ENCODE measurements at regions not wholly inside any gene's neighbourhood (a gene's known extent, or its start where the extent isn't known, plus 50 kb on each side); places are given as distances from the start of the nearest gene placed in this dataset.

DNA sequence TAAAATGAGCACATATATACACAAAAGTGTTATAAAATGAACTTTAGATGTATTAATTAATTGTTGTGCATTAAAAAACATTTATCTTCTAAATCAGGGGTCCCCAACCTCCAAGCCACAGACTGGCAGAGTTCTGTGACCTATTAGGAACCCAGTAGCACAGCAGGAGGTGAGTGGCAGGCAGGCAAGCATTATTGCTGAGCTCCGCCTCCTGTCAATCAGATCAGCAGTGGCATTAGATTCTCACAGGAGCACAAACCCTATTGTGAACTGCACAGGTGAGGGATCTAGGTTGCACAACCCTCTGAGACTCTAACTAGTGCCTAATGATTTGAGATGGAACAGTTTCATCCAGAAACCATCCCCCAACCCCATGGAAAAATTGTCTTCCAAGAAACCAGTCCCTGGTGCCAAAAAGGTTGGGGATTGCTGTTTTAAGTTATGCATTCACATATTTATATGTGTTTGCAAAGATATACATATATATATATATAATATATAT lies 583.7 kb downstream of the KCNJ2 start:
- Histone ChIP-seq H3K27me3 (ENCODE audit: control insufficient read depth in 4 of 4, insufficient read depth in 4 of 4, low read length in 3 of 4) (no peaks in the 10 kb centered on the region), H3K27ac (ENCODE audit: low read depth in 1 of 2, low read length in 2 of 2) (no peak overlapping the region), H3K36me3 (ENCODE audit: control insufficient read depth in 4 of 4, insufficient read depth in 3 of 4, low read depth in 1 of 4, low read length in 3 of 4) (no peaks in the 10 kb centered on the region), H3K9ac (ENCODE audit: low read depth in 1 of 2, low read length in 2 of 2) (no peak overlapping the region), H3K4me3 (ENCODE audit: low read depth in 1 of 3, low read length in 3 of 3) (no peak overlapping the region), H3K4me1 (ENCODE audit: control insufficient read depth in 4 of 4, insufficient read depth in 4 of 4, low read length in 3 of 4) (no peaks in the 10 kb centered on the region), H3K9me3 (ENCODE audit: control insufficient read depth in 4 of 4, low read length in 3 of 4) (peaks cover 0 to 5% (median 0%) of the 10 kb centered on the region in 4 donors)
- DNase-seq (ENCODE audit: low spot score) = no peak
- 92% methylated on average over 1 of the region's 1 CpG for WGBS
- no peak for TF ChIP-seq EGR1 (IDR thresholded peaks at IDR 0.05; ENCODE audit: low read depth in 2 of 2)
- TF ChIP-seq GABPA (IDR thresholded peaks at IDR 0.05 in 1 of 2, conservative IDR thresholded peaks at IDR 0.05 in 1 of 2) = no peak
- TF ChIP-seq HNF4A (conservative IDR thresholded peaks at IDR 0.05) = no peak
- TF ChIP-seq SP1 (IDR thresholded peaks at IDR 0.05) = no peak
- TF ChIP-seq TAF1 (conservative IDR thresholded peaks at IDR 0.05) = no peak
- TF ChIP-seq YY1 (IDR thresholded peaks at IDR 0.05) = no peak
- no peak for TF ChIP-seq JUND (IDR thresholded peaks at IDR 0.05)
- TF ChIP-seq NR2F2 (IDR thresholded peaks at IDR 0.05) = no peak
- TF ChIP-seq, protein P1, sequence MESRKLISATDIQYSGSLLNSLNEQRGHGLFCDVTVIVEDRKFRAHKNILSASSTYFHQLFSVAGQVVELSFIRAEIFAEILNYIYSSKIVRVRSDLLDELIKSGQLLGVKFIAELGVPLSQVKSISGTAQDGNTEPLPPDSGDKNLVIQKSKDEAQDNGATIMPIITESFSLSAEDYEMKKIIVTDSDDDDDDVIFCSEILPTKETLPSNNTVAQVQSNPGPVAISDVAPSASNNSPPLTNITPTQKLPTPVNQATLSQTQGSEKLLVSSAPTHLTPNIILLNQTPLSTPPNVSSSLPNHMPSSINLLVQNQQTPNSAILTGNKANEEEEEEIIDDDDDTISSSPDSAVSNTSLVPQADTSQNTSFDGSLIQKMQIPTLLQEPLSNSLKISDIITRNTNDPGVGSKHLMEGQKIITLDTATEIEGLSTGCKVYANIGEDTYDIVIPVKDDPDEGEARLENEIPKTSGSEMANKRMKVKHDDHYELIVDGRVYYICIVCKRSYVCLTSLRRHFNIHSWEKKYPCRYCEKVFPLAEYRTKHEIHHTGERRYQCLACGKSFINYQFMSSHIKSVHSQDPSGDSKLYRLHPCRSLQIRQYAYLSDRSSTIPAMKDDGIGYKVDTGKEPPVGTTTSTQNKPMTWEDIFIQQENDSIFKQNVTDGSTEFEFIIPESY (IDR thresholded peaks at IDR 0.05) = no peak
- TF ChIP-seq RXRA (IDR thresholded peaks at IDR 0.05) = no peak
- TF ChIP-seq, protein P2, sequence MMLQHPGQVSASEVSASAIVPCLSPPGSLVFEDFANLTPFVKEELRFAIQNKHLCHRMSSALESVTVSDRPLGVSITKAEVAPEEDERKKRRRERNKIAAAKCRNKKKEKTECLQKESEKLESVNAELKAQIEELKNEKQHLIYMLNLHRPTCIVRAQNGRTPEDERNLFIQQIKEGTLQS (IDR thresholded peaks at IDR 0.05) = no peak
- TF ChIP-seq RAD21 (IDR thresholded peaks at IDR 0.05) = no peak
- TF ChIP-seq, protein P3, sequence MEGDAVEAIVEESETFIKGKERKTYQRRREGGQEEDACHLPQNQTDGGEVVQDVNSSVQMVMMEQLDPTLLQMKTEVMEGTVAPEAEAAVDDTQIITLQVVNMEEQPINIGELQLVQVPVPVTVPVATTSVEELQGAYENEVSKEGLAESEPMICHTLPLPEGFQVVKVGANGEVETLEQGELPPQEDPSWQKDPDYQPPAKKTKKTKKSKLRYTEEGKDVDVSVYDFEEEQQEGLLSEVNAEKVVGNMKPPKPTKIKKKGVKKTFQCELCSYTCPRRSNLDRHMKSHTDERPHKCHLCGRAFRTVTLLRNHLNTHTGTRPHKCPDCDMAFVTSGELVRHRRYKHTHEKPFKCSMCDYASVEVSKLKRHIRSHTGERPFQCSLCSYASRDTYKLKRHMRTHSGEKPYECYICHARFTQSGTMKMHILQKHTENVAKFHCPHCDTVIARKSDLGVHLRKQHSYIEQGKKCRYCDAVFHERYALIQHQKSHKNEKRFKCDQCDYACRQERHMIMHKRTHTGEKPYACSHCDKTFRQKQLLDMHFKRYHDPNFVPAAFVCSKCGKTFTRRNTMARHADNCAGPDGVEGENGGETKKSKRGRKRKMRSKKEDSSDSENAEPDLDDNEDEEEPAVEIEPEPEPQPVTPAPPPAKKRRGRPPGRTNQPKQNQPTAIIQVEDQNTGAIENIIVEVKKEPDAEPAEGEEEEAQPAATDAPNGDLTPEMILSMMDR (IDR thresholded peaks at IDR 0.05; ENCODE audit: low read depth, low read length, missing input control) = no peak
- TF ChIP-seq FOXA2 (IDR thresholded peaks at IDR 0.05) = no peak
- no peak for TF ChIP-seq FOXA1 (IDR thresholded peaks at IDR 0.05)

DNA sequence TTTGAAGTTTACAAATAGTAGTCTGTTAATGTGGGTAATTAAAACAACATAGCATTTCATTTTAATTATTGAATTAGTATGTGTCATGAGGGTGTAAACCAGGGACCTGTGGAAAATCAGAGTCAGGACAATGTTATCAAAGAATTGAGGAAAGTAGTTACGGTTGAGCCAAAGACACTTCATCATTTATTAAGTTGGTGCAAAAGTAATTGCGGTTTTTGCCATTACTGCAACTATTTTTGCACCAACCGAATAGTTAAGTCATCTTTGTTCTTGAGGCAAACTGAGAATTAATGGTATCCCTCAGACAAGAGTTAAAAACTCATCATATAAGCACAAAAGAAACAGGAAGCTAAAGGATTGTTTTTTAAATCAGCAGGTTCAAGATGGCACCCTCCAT lies 593.7 kb downstream of the KCNJ2 start:
- no peak for TF ChIP-seq SP1 (IDR thresholded peaks at IDR 0.05)
- Histone ChIP-seq H3K27ac (ENCODE audit: low read depth in 1 of 2, low read length in 2 of 2) (no peak overlapping the region), H3K36me3 (ENCODE audit: control insufficient read depth in 4 of 4, insufficient read depth in 3 of 4, low read depth in 1 of 4, low read length in 3 of 4) (no peaks in the 10 kb centered on the region), H3K4me3 (ENCODE audit: low read depth in 1 of 3, low read length in 3 of 3) (no peak overlapping the region), H3K4me1 (ENCODE audit: control insufficient read depth in 4 of 4, insufficient read depth in 4 of 4, low read length in 3 of 4) (peaks cover 0 to 2% (median 0%) of the 10 kb centered on the region in 4 donors), H3K27me3 (ENCODE audit: control insufficient read depth in 4 of 4, insufficient read depth in 4 of 4, low read length in 3 of 4) (no peaks in the 10 kb centered on the region), H3K9me3 (ENCODE audit: control insufficient read depth in 4 of 4, low read length in 3 of 4) (no peaks in the 10 kb centered on the region), H3K9ac (ENCODE audit: low read depth in 1 of 2, low read length in 2 of 2) (no peak overlapping the region)
- no peak for DNase-seq (ENCODE audit: low spot score)
- WGBS = 94% methylated on average over 3 of the region's 3 CpGs

DNA sequence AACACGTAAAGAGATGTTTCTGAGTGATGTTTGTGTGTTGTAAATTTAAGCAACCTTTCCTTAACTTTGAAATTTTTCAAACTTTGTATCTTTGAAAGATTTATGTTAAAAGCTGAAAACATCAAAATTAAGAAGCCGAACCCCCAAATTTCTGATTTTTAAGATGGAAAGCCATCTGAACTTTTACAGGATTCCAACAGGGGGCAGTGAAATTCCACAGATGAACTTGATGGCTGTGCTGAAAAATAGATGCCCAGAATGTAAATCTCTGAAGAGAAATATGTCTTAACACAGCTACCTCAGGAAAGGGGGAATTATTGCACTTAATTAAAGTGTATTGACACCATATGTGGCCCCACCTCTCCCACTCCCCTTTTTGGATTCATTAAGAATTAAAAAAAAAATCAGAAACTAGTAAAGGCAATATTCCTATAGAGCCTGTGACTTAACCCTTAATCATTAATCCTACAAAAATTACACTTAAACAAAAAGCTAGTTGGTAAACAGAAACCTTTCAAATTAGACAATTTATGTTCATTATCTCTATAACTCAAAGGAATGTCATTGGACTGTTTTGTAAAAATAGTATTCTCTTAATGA lies 597.9 kb downstream of the KCNJ2 start:
- 51% methylated on average over 2 of the region's 2 CpGs for WGBS
- no peak overlapping the region for H3K27ac ChIP-seq (ENCODE audit: low read depth in 1 of 2, low read length in 2 of 2)
- H3K27me3 ChIP-seq (ENCODE audit: control insufficient read depth in 4 of 4, insufficient read depth in 4 of 4, low read length in 3 of 4) = no peaks in the 10 kb centered on the region
- H3K4me3 ChIP-seq (ENCODE audit: low read depth in 1 of 3, low read length in 3 of 3) = no peak overlapping the region
- no peaks in the 10 kb centered on the region for H3K36me3 ChIP-seq (ENCODE audit: control insufficient read depth in 4 of 4, insufficient read depth in 3 of 4, low read depth in 1 of 4, low read length in 3 of 4)
- no peaks in the 10 kb centered on the region for H3K9me3 ChIP-seq (ENCODE audit: control insufficient read depth in 4 of 4, low read length in 3 of 4)
- peaks cover 0 to 2% (median 0%) of the 10 kb centered on the region in 4 donors for H3K4me1 ChIP-seq (ENCODE audit: control insufficient read depth in 4 of 4, insufficient read depth in 4 of 4, low read length in 3 of 4)
- TF ChIP-seq EGR1 (IDR thresholded peaks at IDR 0.05; ENCODE audit: low read depth in 2 of 2) = no peak
- TF ChIP-seq, protein P3 (IDR thresholded peaks at IDR 0.05; ENCODE audit: low read depth, low read length, missing input control) = peak; percentile 76
- TF ChIP-seq RAD21 (IDR thresholded peaks at IDR 0.05) = peak; percentile 85 to 87
- DNase-seq (ENCODE audit: low spot score) = no peak
- H3K9ac ChIP-seq (ENCODE audit: low read depth in 1 of 2, low read length in 2 of 2) = no peak overlapping the region

Measured in liver (tissue), 8 donors.